ENCODE measurements at regions not wholly inside any gene's neighbourhood (a gene's known extent, or its start where the extent isn't known, plus 50 kb on each side); places are given as distances from the start of the nearest gene placed in this dataset.

DNA sequence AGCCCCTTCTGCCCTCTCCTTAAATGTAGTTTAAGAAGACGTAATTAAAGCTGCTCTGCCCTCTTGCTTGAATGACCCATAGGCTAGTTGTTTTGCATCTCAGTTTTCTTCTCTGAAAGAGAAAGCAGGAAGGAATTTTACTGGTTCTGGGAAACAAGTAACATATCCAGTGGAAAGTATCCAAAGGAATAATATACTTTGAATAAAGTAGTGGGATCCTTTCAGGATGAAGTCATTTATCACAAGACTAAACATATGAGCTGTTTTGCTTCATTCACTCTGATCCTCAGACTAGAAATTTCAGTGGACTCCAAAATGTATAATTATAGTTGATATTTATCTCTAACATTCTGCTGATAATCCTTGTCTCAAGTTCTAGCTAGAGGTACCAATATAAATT is 1297.6 kb upstream of the GOT2 start:
- Mint-ChIP-seq H3K27ac (no peak overlapping the region), H3K9me3 (peaks cover 3% of the 10 kb centered on the region), H3K4me3 (no peak overlapping the region), H3K36me3 (ENCODE audit: low read depth) (no peaks in the 10 kb centered on the region), H3K4me1 (no peaks in the 10 kb centered on the region), H3K27me3 (ENCODE audit: low read depth) (no peaks in the 10 kb centered on the region)
- TF ChIP-seq, protein P1, sequence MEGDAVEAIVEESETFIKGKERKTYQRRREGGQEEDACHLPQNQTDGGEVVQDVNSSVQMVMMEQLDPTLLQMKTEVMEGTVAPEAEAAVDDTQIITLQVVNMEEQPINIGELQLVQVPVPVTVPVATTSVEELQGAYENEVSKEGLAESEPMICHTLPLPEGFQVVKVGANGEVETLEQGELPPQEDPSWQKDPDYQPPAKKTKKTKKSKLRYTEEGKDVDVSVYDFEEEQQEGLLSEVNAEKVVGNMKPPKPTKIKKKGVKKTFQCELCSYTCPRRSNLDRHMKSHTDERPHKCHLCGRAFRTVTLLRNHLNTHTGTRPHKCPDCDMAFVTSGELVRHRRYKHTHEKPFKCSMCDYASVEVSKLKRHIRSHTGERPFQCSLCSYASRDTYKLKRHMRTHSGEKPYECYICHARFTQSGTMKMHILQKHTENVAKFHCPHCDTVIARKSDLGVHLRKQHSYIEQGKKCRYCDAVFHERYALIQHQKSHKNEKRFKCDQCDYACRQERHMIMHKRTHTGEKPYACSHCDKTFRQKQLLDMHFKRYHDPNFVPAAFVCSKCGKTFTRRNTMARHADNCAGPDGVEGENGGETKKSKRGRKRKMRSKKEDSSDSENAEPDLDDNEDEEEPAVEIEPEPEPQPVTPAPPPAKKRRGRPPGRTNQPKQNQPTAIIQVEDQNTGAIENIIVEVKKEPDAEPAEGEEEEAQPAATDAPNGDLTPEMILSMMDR (IDR thresholded peaks at IDR 0.05; ENCODE audit: unreplicated experiment in 3 of 3) = no peak

DNA sequence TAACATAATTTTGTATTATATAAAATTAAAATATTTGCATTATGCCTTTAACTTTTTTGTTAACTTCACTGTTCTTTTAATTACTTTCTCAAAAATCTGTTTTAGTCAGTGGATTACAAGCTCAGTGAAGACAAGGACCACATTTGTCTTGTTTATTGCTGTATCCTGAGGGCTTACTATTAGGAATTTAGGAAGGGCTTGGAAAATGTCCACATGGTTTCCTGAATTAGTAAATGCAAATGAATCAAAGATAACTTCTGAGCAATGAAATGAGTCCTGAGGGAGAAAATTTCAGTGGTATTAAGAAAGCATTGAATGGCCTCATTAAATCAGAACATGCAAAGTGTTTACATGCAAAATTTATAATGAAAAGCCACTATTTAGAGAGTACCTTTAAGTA is 1293.2 kb upstream of the GOT2 start:
- TF ChIP-seq, protein P1 (IDR thresholded peaks at IDR 0.05; ENCODE audit: unreplicated experiment in 3 of 3) = no peak
- Mint-ChIP-seq H3K36me3 (ENCODE audit: low read depth) (no peaks in the 10 kb centered on the region), H3K27me3 (ENCODE audit: low read depth) (no peaks in the 10 kb centered on the region), H3K9me3 (no peaks in the 10 kb centered on the region), H3K4me3 (no peak overlapping the region), H3K4me1 (no peaks in the 10 kb centered on the region), H3K27ac (no peak overlapping the region)

DNA sequence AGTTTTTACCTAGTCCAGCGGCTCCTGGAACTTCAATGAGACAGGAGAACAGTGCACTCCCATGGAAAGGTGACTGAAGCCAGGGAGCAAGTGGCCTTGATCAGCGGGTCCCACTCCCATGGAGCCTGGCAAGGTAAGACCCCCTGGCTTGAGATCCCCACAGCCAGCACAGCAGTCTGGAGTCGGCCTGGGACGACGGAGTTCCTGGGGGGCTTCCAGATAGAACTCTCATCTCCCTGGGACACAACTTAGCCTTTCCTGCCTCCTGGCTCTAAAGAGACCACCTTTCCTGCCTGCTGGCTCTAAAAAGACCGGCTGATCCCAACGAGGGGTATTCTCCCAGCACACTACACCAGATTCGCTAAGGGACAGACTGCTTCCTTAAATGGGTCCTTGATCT is 1279.0 kb upstream of the GOT2 start:
- no peak overlapping the region for H3K27ac Mint-ChIP-seq
- peaks cover 21% of the 10 kb centered on the region for H3K9me3 Mint-ChIP-seq
- TF ChIP-seq, protein P1 (IDR thresholded peaks at IDR 0.05; ENCODE audit: unreplicated experiment in 3 of 3) = no peak
- H3K4me3 Mint-ChIP-seq = no peak overlapping the region
- peaks cover 4% of the 10 kb centered on the region for H3K36me3 Mint-ChIP-seq (ENCODE audit: low read depth)
- H3K4me1 Mint-ChIP-seq = no peaks in the 10 kb centered on the region
- H3K27me3 Mint-ChIP-seq (ENCODE audit: low read depth) = no peaks in the 10 kb centered on the region

DNA sequence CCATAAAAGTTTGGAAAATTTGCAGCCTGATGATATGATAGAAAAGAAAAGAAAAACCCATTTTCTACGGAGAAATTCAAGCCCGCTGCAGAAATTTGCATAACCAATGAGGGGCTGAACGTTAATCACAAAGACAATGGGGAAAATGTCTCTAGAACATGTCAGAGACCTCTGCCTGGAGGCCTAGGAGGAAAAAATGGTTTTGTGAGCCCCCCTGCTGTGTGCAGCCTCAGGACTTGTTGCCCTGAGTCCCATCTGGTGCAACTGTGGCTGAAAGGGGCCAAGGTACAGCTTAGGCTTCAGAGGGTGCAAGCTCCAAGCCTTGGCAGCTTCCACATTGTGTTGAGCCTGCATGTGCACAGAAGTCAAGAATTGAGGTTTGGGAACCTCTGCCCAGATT is 1267.4 kb upstream of the GOT2 start:
- no peaks in the 10 kb centered on the region for H3K4me1 Mint-ChIP-seq
- H3K27me3 Mint-ChIP-seq (ENCODE audit: low read depth) = no peaks in the 10 kb centered on the region
- H3K36me3 Mint-ChIP-seq (ENCODE audit: low read depth) = no peaks in the 10 kb centered on the region
- H3K4me3 Mint-ChIP-seq = no peak overlapping the region
- TF ChIP-seq, protein P1 (IDR thresholded peaks at IDR 0.05; ENCODE audit: unreplicated experiment in 3 of 3) = no peak
- H3K9me3 Mint-ChIP-seq = peaks cover 16% of the 10 kb centered on the region
- H3K27ac Mint-ChIP-seq = no peak overlapping the region

DNA sequence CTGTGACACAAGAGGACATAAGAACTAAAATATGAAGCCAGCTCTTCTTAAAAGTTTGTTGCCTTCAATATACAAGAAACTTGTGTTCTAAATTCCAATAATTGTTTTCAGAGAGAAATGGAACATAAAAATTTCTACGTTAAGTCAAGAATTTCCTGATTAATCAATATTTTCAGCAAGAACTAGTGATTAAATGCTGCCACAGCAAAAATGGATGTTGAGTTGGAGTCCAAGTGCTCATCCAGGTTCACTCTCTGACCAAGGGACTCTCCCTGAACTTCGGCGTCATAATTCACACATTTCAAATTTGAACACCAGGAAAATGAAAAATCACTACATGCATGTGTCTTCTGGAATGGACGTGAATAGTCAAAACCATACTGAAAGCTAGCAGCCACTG is 1263.6 kb upstream of the GOT2 start:
- H3K4me3 Mint-ChIP-seq = no peak overlapping the region
- H3K4me1 Mint-ChIP-seq = no peaks in the 10 kb centered on the region
- no peak overlapping the region for H3K27ac Mint-ChIP-seq
- H3K27me3 Mint-ChIP-seq (ENCODE audit: low read depth) = no peaks in the 10 kb centered on the region
- peaks cover 22% of the 10 kb centered on the region for H3K9me3 Mint-ChIP-seq
- no peaks in the 10 kb centered on the region for H3K36me3 Mint-ChIP-seq (ENCODE audit: low read depth)
- TF ChIP-seq, protein P1 (IDR thresholded peaks at IDR 0.05; ENCODE audit: unreplicated experiment in 3 of 3) = no peak

DNA sequence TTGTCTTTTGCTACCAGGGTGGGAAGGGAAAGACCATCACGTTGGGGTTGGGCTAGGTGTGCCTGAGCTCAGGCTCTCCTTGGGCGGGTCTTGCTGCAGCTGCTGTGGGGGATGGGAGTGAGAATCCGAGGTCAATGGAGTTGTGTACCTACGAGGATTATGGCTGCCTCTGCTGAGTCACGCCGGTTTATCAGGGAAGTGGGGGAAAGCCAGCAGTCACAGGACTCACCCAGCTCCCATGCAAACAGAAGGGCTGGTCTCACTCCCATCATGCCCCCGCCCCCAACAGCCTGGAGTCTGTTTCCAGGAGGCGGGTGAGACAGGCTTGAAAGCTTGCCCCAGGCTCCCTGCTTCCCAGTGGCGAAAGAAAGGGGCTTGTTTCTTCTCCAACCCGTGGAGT is 1259.0 kb upstream of the GOT2 start:
- Mint-ChIP-seq H3K9me3 (peaks cover 8% of the 10 kb centered on the region), H3K36me3 (ENCODE audit: low read depth) (no peaks in the 10 kb centered on the region), H3K4me1 (no peaks in the 10 kb centered on the region), H3K4me3 (no peak overlapping the region), H3K27ac (no peak overlapping the region), H3K27me3 (ENCODE audit: low read depth) (no peaks in the 10 kb centered on the region)
- TF ChIP-seq, protein P1 (IDR thresholded peaks at IDR 0.05; ENCODE audit: unreplicated experiment in 3 of 3) = no peak

Data from nephron (organoid).